DOHH2 (cell line): ENCODE measurements at regions not wholly inside any gene's neighbourhood (a gene's known extent, or its start where the extent isn't known, plus 50 kb on each side); places are given as distances from the start of the nearest gene placed in this dataset.

Experiments
- CTCF ChIP-seq: fragments of 200-600 bp; sonication (generic); IDR thresholded peaks from one replicate; pipeline ENCODE4 v1.5.1; 2014; ENCODE audit warnings: antibody characterized with exemption, mild to moderate bottlenecking, low read depth, low read length; ENCODE audit not compliant: poor library complexity, severe bottlenecking
- EZH2phosphoT487 ChIP-seq: fragments of 200-600 bp; sonication (generic); IDR thresholded peaks from 2 replicates; pipeline ENCODE4 v1.6.1; 2017; ENCODE audit warnings: borderline replicate concordance, mild to moderate bottlenecking, antibody characterized with exemption, low read length, moderate library complexity, mixed read lengths

- TF ChIP-seq CTCF (no peak), EZH2phosphoT487 (no peak)
These were observed 193.3 kb downstream of the CEP135 start for GRCh38 chr4:56142088-56142487.
